Mononuclear cell (primary cell): ENCODE measurements at regions not wholly inside any gene's neighbourhood (a gene's known extent, or its start where the extent isn't known, plus 50 kb on each side); places are given as distances from the start of the nearest gene placed in this dataset.

Experiments
- H3K27me3 ChIP-seq: 2 replicates; pipeline ENCODE4 v1.6.0; 2011; ENCODE audit warnings: low read length, control low read depth; ENCODE audit not compliant: insufficient read depth
- H3K4me1 ChIP-seq: 2 replicates; pipeline ENCODE4 v1.5.1; 2011; ENCODE audit warnings: mild to moderate bottlenecking, low read length, control low read depth; ENCODE audit not compliant: insufficient read depth
- H3K4me3 ChIP-seq: 2 replicates; pipeline ENCODE4 v1.5.1; 2011; ENCODE audit warnings: mild to moderate bottlenecking, low read length, moderate library complexity
- H3K9me3 ChIP-seq: 2 replicates; pipeline ENCODE4 v1.5.1; 2011; ENCODE audit warnings: low read depth, mild to moderate bottlenecking, control low read depth, low read length

DNA sequence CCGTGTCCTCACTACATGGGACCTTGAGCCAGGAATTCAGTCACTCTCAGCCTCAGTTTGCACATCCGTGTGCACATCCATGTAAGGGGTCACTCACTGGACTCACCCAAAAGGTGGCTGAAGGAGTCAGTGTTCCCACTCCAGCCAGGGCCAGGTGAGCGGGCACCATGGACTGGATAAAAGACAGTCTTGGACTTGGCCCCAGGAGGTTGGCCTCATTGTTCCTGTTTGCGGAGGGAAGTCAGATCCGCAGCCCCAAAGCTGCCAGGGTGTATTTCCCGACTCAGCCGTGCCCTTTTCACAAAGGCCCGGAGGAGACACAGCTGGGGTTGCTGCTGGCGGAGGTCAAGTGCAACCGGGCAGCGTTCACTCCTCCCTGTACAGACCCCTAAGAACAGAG, 170.7 kb upstream of the MYL2 start:
- no peaks in the 10 kb centered on the region for H3K27me3 ChIP-seq
- H3K4me1 ChIP-seq: peaks cover 17% of the 10 kb centered on the region
- H3K4me3 ChIP-seq: no peak overlapping the region

DNA sequence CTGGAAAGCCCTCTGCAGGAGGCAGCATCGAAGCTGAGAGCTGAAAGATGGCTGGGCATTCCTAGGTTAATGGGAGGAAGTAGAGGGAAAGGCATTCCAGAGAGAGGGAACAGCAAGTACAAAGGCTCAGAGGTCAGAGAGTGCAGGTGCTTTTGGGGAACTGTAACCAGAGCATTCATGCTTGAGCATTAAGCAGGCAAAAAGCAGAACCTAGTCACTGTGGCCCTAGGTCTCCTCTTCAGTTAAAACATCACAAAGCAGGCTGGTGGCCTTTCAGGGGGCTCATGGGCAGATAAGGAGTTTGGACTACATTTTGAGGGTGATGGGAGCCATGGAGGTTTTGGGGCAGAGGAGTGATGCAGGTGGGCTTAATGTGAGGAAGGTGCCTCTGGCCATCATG, 169.2 kb upstream of the MYL2 start:
- no peaks in the 10 kb centered on the region for H3K27me3 ChIP-seq

More for the DNA sequence above, 170.7 kb upstream of the MYL2 start:
- no peaks in the 10 kb centered on the region for H3K9me3 ChIP-seq

DNA sequence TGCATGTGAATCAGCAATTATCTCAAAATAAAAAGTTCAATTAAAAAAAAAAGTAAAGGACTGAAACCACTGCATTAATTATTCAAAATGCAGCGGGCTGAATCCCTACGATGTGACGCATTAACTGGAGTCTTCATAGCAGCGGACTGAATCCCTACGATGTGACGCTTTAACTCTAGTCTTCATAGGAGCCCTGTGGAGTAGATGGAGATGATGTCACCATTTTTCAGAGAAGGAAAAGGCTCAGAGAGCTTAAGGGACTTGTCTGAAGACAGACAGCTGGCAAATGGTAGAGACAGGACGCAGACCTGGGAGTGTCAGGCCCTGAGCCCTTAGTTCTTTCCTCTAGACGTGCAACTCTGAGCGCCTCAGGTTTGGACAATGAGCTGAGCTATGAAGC, 168.0 kb upstream of the MYL2 start:
- no peaks in the 10 kb centered on the region for H3K9me3 ChIP-seq
- H3K4me3 ChIP-seq: no peak overlapping the region
- peaks cover 10% of the 10 kb centered on the region for H3K4me1 ChIP-seq
- no peaks in the 10 kb centered on the region for H3K27me3 ChIP-seq

More for the DNA sequence above, 169.2 kb upstream of the MYL2 start:
- Histone ChIP-seq H3K4me1 (peaks cover 17% of the 10 kb centered on the region), H3K9me3 (no peaks in the 10 kb centered on the region), H3K4me3 (no peak overlapping the region)

DNA sequence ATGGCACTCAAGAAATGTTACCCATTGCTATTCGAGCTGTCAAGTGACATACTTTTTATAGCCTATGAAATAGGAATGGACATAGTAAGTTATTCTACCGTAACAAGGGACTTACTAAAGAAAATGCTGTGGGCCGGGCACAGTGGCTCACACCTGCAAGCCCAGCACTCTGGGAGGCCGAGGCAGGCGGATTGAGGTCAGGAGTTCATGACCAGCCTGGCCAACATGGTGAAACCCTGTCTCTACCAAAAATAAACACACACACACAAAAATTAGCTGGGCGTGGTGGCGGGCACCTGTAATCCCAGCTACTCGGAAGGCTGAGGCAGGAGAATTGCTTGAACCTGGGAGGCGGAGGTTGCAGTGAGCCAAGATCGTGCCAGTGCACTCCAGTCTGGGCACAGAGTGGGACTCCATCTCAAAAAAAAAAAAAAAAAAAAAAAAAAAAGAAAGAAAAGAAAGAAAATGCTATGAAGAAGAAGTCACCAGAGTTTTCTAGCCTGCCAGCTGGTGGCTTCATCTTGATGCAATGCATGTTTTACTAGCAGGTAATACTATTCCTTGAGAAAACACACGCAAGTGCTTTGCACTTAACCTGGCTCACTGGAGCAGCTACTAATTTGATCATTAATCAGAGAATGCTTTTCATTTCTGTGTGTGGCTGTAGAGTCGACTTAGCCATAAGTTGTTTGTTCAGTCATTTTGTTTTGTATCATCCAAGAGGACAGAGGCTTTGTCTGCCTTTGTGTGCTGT, 166.7 kb upstream of the MYL2 start:
- Histone ChIP-seq H3K27me3 (no peaks in the 10 kb centered on the region), H3K4me1 (no peaks in the 10 kb centered on the region), H3K9me3 (no peaks in the 10 kb centered on the region), H3K4me3 (no peak overlapping the region)

DNA sequence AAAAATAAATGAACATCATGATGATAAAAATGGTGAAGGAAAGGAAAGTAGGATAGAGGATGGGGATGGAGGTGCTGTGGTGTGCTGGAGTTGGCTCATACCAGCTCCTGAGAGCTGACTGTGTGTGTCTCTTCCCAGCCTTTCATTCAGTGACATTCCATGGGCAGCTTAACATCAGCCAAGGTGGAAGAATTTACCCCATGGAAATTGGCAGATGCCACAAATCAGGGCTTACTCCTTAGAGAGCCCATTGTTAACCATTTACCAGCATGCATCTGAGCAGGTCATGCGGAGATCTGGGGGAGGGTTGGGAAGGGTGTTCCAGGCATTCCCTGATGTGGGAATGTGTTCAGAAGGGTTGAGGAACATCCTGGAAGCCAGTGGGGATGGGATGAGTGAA, 164.7 kb upstream of the MYL2 start:
- Histone ChIP-seq H3K4me1 (no peaks in the 10 kb centered on the region), H3K9me3 (no peaks in the 10 kb centered on the region), H3K4me3 (no peak overlapping the region), H3K27me3 (no peaks in the 10 kb centered on the region)

DNA sequence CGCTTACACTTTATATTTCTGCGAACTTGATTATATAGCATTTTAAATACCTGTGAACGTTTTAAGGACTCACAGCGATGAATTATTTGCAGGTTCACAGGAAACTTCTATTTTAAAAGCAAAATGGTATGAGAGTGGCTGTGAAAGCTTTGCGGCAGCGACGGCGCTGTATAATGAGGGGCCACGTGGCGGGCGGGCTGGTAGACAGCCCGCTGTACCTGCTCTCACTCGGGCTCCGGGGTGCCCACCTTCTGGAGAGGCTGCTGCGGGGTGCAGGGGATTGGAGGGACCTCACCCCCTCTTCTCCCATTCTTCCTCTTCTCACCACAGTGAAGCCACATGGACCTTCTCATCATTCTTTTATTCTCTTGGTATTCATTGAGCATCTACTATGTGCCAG, 164.2 kb upstream of the MYL2 start:
- Histone ChIP-seq H3K4me1 (no peaks in the 10 kb centered on the region), H3K4me3 (no peak overlapping the region), H3K27me3 (no peaks in the 10 kb centered on the region), H3K9me3 (no peaks in the 10 kb centered on the region)

DNA sequence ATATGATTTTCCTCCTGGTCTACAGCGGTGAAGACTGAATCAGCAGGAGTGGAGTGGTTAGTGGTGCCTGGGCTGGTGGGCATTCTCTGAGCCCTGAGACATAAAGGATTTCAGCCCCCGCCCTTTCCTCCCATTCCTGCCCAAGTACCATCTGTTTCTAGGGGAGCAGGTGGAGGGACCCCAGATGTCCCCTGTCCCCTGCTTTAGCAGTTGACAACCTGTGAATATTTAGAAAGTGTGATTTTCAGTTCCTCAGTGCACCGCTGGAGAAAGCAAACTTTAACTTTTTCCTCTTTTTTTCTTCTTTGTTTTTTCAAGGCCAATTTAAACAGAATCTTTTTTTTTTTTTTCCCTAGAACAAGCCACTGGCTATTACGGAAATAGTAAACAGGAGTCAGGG, 163.8 kb upstream of the MYL2 start:
- Histone ChIP-seq H3K27me3 (no peaks in the 10 kb centered on the region), H3K4me1 (no peaks in the 10 kb centered on the region), H3K4me3 (no peak overlapping the region), H3K9me3 (no peaks in the 10 kb centered on the region)

DNA sequence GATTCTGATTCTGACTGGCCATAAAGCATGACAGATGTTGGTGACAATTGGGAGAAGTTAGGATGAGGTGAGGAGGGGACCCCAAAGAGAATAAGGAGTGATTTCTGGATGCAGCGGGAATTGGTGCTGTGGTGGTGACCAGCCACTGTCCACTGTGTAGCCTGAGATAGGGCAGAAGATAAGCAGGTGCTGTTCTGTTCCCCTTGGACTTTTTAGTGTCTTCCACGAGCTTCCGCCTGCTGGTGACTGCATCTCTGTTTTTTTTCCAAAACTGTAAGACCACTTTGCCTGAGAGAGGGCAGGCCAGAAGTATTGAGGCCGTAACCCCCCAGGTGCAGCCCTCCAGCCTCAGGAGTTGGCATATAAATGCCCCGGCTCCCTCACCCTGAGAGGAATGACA, 161.2 kb upstream of the MYL2 start:
- no peaks in the 10 kb centered on the region for H3K27me3 ChIP-seq

DNA sequence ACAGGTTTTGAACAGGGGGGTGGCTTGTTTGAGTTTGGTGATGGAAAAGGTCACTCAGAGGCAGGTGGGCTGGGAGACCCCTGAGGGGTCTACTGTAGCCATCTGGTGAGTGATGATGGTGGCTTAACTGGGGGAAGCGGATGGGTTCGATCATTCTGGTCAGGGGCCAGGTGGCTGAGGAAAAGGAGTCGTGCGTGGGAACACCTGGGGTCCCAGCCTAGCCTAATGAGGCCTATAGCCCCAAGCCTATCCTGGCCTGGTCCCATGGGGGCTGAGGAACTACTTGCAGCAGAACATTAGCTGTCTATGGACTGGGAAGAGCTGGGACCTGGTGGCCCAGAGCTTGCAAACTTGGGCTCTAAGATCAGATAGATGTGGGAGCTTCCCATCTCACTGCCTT, 158.4 kb upstream of the MYL2 start:
- Histone ChIP-seq H3K4me3 (no peak overlapping the region), H3K9me3 (no peaks in the 10 kb centered on the region), H3K27me3 (no peaks in the 10 kb centered on the region), H3K4me1 (peaks cover 4% of the 10 kb centered on the region)

More for the DNA sequence above, 161.2 kb upstream of the MYL2 start:
- no peaks in the 10 kb centered on the region for H3K4me1 ChIP-seq
- H3K9me3 ChIP-seq: no peaks in the 10 kb centered on the region
- no peak overlapping the region for H3K4me3 ChIP-seq

DNA sequence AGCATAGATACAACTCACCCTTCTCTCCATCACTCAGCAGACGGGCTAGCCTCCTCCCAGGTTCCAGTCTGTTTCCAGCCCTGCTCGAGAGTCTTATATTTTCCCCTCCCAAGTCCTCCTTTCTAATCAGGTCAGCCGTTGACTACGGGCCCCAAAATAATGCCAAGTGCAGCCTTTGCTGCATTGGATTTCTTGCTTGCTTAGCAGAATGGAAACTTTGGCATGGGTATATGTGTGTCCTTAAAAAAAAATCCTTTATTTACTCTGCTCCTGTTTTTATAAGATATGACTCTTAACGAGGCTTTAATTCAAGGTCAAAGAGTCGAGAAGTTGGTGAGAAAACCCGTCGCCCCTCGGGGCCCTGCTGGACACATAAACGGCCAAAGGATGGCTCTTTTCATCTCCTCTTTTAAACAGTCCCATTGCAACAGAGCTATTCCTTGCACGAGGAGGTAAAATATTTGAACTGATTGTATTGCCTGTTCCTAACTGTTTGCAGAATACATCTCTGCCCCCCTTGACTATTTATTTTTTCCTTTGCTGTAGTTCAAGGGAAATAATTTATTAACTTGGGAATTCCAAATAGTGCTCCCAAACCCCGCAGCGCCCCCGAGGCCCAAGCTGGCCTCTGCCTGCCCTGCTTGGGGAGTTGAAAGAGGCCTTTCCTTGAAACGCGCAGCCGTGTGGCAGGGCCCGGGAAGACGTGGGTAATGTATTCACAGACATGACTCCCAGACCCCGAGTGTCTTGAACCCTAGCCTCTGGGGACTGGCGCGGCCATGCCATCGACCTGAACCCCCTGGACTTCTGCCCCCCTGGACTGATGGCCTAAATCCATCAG, 156.5 kb upstream of the MYL2 start:
- peaks cover 4% of the 10 kb centered on the region for H3K4me1 ChIP-seq
- no peak overlapping the region for H3K4me3 ChIP-seq
- H3K9me3 ChIP-seq: no peaks in the 10 kb centered on the region
- no peaks in the 10 kb centered on the region for H3K27me3 ChIP-seq

DNA sequence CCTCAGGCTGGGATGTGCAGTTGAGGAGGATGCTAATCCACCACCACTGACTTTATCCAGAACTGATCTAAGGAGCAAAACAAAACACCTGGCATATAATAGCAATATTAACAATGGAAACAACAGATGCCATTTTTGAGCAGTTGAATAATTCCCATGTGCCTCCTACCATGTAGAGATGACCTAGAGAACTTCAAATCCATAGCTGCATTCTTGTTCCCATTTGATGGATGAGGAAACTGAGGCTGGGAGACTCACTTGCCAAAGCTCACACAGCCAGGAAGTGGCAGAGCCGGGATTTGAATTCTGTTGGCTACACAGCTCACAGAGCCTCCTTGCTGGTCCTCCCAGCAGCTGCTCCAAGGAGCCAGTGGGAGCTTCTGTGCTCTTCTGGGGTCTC, 155.8 kb upstream of the MYL2 start:
- Histone ChIP-seq H3K4me1 (peaks cover 4% of the 10 kb centered on the region), H3K4me3 (no peak overlapping the region), H3K9me3 (no peaks in the 10 kb centered on the region), H3K27me3 (no peaks in the 10 kb centered on the region)

DNA sequence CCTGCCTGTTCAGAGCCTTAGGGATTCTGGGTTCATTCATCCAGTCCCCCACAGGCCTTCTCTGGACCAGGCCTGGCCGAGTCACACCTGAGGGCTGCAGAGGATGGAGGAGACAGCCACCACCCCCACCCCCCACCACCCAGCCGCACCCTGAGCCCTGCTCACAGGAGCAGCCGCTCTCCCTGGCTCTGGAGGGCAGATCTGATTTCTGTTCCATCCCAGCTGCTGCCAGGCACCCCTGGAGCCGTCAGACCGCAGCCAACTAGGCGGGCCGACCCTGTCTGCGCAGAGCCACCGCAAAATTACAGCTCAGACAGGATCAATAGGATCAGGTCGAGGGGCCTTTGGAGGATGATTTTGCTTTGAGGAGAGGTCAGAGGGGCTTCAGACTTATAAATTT, 154.6 kb upstream of the MYL2 start:
- Histone ChIP-seq H3K9me3 (no peaks in the 10 kb centered on the region), H3K4me1 (peaks cover 4% of the 10 kb centered on the region), H3K27me3 (no peaks in the 10 kb centered on the region), H3K4me3 (no peak overlapping the region)

DNA sequence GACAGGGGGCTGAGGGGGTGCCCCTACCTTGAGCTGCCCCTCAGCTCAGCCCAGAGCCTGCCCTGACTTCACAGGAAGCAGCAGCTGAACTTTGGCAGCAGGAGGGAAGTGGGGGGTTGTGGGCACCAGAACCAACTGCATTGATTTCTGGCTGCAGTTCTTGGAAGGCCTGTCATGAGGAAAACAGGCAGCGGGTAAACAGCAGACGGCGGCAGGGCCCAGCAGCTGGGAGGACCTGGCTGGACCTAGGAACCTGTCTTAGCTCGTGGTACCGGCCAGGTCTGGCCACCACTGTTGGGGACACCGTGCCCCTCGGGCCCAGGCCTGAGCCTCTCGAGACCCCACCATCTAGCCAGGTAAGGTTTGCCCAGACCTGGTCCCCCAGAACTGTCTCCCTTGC, 154.2 kb upstream of the MYL2 start:
- Histone ChIP-seq H3K4me1 (peaks cover 4% of the 10 kb centered on the region), H3K27me3 (no peaks in the 10 kb centered on the region), H3K9me3 (no peaks in the 10 kb centered on the region), H3K4me3 (no peak overlapping the region)

DNA sequence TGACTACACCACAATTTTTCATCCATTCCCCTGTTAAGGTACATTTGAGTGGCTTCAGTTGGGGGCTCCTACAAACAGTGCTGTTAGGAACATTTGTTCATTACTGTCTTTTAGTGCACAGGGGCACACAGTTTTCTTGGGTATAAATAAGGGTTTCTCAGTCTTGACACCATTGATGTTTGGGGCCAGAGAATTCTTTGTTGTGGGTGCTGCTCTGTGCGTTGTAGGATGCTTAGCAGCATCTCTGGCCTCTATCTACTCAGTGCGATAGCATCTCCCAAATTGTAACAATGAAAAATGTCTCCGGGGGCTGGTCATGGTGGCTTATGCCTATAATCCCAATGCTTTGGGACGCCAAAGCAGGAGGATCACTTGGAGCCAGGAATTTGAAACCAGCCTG, 153.0 kb upstream of the MYL2 start:
- H3K9me3 ChIP-seq: no peaks in the 10 kb centered on the region
- no peaks in the 10 kb centered on the region for H3K27me3 ChIP-seq
- H3K4me1 ChIP-seq: peaks cover 4% of the 10 kb centered on the region
- H3K4me3 ChIP-seq: no peak overlapping the region

DNA sequence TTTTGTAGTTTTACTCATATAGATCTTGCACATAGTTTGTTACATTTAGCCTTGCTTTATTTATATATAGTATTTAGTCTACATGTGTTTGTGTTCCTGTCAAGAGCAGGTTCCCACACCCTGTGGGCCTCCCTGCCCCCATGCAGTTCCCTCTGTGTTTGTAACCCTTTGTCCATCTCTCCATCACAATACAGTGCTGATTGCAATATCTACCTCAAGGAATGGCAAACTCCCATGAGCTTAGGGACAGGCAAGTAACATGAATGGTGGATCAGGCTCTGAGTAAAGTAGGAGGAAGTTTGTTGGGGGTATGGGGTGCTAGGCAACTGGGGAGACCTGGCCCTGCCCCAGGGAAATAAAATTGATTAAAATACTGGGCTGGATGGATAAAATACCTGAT, 151.9 kb upstream of the MYL2 start:
- Histone ChIP-seq H3K4me3 (no peak overlapping the region), H3K4me1 (peaks cover 4% of the 10 kb centered on the region), H3K27me3 (no peaks in the 10 kb centered on the region), H3K9me3 (no peaks in the 10 kb centered on the region)

DNA sequence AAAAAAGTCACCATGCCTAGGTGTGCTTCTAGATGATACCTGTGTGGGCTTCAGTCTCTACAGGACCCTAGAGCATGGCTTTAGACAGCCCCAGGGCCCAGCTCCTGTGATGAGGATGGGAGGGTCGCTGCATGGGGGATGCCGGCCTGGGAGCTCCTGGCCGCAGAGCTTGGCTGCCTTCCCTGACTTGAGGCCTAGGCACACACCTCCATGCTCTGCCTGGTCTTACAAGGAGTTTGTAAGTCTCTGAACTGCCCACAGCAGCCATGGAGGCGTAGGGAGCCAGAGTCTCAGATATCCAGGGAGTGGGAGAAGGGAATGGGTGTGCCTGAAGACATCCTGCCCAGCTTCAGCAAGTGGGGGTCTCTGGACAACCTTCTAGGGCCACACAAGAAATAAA, 149.5 kb upstream of the MYL2 start:
- Histone ChIP-seq H3K9me3 (no peaks in the 10 kb centered on the region), H3K4me1 (peaks cover 4% of the 10 kb centered on the region), H3K27me3 (no peaks in the 10 kb centered on the region), H3K4me3 (no peak overlapping the region)
